ENCODE measurements at regions not wholly inside any gene's neighbourhood (a gene's known extent, or its start where the extent isn't known, plus 50 kb on each side); places are given as distances from the start of the nearest gene placed in this dataset.
A peak's percentile ranks its signal among the peaks of the same experiment; 100 is the strongest.
"Not testable (repeated sequence)": the region's sequence is repeated elsewhere in the genome, so short reads cannot be mapped to it uniquely, and the experiment has no call there.

- no peak for DNase-seq (ENCODE audit: low spot score)
Measured at GRCh38 chr16:65365732-65366715, 244.2 kb upstream of the CDH11 start.

DNA sequence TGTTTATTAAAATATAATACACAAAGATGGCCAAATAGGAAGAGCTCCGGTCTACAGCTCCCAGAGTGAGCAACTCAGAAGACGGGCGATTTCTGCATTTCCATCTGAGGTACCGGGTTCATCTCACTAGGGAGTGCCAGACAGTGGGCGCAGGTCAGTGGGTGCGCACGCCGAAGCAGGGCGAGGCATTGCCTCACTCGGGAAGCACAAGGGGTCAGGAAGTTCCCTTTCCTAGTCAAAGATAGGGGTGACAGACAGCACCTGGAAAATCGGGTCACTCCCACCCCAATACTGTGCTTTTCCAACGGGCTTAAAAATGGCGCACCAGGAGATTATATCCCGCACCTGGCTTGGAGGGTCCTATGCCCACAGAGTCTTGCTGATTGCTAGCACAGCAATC, 234.9 kb upstream of the CDH11 start:
- DNase-seq (ENCODE audit: low spot score), result not testable (repeated sequence)

GRCh38 chr16:65355706-65356105, 233.8 kb upstream of the CDH11 start:
- no peak for DNase-seq (ENCODE audit: low spot score)

DNA sequence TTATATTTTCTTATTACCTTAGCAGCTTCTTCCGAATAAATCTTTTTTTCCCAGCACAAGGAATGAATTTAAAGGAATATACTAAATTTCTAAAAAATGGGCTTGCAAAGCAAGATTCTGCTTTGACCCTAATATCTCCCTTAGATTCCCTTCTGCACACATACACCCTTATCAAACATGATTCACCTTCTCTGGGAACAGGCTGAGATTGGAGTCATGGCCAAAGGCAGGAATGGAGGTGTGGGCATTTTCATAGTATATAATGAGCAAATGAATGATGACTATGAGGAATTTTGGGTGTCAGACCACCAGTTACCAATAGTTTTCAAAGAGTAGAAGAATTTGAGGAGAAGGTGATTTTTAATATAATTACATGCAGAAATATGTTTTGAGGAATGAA, 231.3 kb upstream of the CDH11 start:
- DNase-seq (ENCODE audit: low spot score), result no peak

DNA sequence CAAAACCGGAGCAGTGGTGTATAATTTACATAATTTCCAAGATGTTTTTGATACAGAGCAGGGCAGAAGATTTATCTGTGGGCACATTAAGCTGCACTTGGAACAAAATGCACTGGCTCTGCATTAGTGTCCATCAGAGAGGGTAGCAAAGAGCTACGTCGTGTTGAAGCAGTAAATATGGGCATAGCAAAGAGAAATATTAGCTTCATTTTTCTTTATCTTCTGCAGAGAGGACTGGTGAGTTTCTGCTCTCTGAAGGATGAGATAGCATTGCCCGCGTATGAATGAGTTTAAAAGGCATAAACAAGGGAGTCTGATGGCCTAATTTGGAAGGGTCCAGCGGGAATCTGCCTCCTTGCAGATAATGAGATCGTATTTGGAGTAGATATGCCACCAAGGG, 227.8 kb upstream of the CDH11 start:
- DNase-seq (ENCODE audit: low spot score), result no peak

DNA sequence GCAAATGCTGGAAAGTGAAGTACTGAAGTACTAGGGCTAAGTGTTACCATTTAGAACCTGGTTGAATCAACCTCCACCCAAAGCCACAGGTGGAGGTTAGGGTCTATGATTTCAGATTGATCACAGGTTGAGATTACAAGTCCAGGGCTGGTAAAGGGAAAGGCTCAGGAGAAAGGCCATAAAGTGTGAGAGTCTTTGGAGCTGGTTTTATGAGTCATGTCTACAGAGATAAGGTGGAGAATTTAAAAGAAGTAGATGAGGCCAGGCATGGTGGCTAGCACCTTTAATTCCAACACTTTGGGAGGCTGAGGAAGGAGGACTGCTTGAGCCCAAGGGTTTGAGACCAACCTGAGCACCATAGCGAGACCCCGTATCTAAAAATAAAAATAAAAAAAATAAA, 221.7 kb upstream of the CDH11 start:
- DNase-seq (ENCODE audit: low spot score), result no peak

GRCh38 chr16:65342231-65342866, 220.5 kb upstream of the CDH11 start:
- DNase-seq (ENCODE audit: low spot score), result no peak

GRCh38 chr16:65339062-65339461, 217.2 kb upstream of the CDH11 start:
- no peak for DNase-seq (ENCODE audit: low spot score)

- peak; percentile 38 for DNase-seq (ENCODE audit: low spot score)
Measured at GRCh38 chr16:65336160-65336559, 214.3 kb upstream of the CDH11 start.

GRCh38 chr16:65334081-65334480, 212.2 kb upstream of the CDH11 start:
- no peak for DNase-seq (ENCODE audit: low spot score)

DNA sequence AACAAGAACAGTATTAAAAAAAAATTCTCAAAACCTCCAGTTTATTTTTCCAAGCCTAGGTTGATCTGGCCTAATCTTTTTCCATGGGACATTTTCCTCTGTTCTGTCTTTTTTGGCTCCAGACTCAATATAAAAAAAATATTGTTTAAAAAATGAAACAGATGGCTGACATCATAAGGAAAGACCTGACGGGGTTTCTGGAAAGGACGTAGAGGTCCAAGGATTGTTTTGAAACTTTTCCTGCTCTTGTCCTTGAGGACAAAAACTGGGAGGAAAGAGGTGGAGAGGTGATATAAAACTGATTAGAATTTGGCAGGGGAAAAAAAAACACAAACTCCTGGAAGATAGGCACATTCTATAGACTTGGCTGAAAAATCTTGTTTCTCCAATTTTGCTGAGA, 211.4 kb upstream of the CDH11 start:
- no peak for DNase-seq (ENCODE audit: low spot score)

GRCh38 chr16:65327346-65327745, 205.5 kb upstream of the CDH11 start:
- no peak for DNase-seq (ENCODE audit: low spot score)

DNA sequence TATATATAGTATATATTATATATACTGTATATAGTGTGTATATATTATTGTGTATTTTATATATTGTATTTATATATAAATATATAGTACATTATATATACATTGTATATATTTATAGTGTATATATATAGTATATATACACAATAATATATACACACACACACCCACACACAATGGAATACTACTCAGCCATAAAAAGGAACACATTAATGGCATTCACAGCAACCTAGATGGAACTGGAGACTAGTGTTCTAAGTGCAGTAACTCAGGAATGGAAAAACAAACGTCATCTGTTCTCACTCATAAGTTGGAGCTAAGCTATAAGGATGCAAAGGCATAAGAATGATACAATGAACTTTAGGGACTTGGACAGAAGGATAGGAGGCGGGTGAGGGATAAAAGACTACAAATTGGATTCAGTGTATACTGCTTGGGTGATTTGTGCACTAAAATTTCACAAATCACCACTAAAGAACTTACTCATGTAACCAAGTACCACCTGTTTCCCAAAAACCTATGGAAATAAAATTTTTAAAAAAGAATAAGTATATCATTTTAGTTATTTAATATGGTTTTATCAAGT, 201.9 kb upstream of the CDH11 start:
- no peak for DNase-seq (ENCODE audit: low spot score)

DNA sequence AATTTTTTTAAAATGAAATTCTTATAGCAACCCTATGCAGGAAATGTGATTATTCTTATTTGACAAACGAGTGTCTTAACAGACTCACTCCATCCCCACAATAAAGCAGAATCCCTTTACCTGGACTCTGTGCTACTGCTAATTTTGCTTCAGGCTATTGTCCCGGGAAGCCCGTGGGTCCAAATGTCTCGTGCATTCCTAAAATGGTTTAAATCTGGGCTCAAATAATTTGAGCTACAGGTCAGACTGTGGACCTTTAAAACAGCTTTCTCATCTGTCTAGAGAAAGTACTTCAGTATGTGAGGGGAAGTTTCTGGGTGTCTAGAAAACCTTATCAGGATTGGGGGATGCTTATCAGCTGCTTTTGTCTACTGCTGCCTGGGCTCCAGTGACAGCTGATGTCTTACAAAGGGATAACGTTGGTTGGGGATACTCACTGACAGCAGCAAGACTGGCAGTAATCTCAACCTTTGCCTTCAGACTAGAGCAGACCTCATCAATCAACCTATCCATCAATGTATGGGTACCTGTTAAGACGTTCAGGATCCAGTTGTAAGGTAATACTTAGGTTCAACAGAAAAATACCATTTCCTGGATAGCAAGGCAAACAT, 197.9 kb upstream of the CDH11 start:
- no peak for DNase-seq (ENCODE audit: low spot score)

- DNase-seq (ENCODE audit: low spot score), result no peak
Measured at GRCh38 chr16:65318590-65319257, 196.9 kb upstream of the CDH11 start.

DNA sequence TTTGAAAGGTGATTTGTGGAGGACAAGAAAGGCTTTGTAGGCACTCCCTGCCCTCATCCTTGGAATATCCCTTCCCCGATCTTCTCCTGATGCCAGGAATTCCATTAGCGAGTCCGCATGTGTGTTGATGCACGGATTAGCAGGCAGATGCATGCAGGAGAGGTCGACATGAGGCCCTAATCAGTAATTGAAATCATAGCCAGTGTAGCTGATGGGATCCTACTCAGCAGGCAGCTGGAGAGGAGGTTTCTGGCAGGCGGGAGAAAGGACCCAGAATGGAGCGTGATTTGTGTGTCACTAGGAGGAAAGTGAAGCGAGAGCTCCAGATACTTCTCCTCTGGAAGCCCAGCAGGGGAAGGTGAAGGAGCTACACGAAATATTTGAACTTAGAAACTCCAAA, 196.3 kb upstream of the CDH11 start:
- no peak for DNase-seq (ENCODE audit: low spot score)

- DNase-seq (ENCODE audit: low spot score), result no peak
Measured at GRCh38 chr16:65316808-65317207, 194.9 kb upstream of the CDH11 start.

DNA sequence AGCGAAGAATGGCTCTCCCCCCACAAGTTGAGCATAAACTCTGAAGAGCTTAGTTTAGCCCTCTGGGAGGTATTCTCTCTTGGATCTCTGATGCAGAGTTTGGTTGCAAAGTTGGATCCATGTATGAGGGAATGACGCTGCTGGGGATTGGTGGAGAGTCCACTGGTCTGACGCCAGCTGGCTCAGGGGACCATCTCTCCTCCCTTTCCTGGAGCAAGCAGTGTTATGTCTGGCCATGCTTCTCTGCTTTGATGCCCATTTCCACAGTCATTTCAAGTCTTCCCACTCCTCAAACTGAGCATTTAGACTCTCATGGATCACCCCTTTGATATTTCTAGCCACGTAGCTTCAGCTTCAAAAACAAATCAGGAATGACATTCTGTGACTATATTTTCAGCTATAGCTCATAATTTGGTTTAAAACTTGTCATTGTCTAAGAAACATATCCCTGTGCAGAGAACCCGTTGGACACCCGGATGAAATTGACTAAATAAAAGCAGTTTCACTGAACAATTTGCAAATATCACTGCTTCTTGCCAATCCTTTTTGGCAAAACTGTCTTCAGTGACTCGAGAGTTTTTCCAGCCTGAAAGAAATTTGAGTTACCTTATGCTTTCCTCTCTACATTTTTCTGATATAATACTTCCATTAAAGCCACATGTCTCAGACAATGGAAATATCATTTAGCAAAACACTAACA, 193.4 kb upstream of the CDH11 start:
- no peak for DNase-seq (ENCODE audit: low spot score)

DNA sequence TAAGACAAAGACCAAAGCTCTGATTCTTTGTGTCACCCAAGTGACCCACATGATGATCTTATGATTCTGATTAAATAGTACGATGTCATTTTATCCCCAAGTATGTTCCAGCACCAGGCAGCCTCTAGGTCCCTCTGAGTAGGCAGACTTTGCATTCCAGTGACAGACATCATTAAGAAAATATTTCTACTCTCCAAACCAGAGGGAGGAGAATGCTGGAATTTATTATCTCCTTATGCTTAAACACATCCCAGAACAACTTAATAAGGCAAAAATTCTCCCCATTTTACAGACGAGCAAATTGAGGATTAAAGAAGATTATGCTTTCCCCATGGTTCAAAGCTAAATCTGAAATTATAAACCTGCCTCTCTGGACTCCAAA, 192.8 kb upstream of the CDH11 start:
- DNase-seq (ENCODE audit: low spot score), result no peak

DNA sequence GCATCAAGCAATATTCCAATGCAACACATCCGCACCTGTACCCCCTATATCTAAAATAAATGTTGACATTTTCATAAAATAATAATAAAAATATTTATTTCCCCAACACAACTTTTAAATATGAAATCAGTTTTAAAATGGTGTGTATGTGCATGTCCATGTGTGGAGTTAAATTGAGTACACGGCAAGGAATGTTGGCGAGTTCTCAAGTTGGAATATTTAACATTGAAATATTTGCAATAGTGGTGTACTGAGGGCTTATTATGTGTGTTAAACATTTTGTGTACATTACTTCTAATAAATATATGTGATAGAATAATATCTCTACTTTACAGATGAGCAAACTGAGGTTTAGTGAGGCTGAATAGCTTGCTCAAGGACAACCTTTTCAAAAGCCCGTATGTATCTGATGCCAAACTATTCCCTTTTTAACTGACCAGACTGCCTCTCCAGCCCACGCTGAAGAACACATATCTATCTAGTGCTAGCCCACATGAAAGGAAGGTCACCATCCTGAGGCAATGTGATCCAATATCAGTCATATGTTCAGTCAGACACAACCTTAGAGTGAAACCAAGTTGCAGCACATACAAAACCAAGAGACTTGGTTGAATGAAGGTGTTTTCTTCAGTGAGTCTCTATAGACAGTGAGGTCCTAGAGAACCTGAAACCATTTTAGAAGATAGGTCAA, 192.2 kb upstream of the CDH11 start:
- DNase-seq (ENCODE audit: low spot score), result no peak

- no peak for DNase-seq (ENCODE audit: low spot score)
Measured at GRCh38 chr16:65312795-65313194, 190.9 kb upstream of the CDH11 start.

All from hepatic stellate cell (primary cell).